ENCODE measurements at regions not wholly inside any gene's neighbourhood (a gene's known extent, or its start where the extent isn't known, plus 50 kb on each side); places are given as distances from the start of the nearest gene placed in this dataset.
A peak's percentile ranks its signal among the peaks of the same experiment; 100 is the strongest.

GRCh38 chr12:84704856-84705255 is 207.7 kb downstream of the SLC6A15 start:
- Histone ChIP-seq H3K36me3 (replicated peaks) (no peaks in the 10 kb centered on the region), H3K27ac (no peak overlapping the region), H3K4me3 (ENCODE audit: low read depth, low read length) (no peak overlapping the region), H3K27me3 (replicated peaks) (no peaks in the 10 kb centered on the region)
- TF ChIP-seq, protein P1, sequence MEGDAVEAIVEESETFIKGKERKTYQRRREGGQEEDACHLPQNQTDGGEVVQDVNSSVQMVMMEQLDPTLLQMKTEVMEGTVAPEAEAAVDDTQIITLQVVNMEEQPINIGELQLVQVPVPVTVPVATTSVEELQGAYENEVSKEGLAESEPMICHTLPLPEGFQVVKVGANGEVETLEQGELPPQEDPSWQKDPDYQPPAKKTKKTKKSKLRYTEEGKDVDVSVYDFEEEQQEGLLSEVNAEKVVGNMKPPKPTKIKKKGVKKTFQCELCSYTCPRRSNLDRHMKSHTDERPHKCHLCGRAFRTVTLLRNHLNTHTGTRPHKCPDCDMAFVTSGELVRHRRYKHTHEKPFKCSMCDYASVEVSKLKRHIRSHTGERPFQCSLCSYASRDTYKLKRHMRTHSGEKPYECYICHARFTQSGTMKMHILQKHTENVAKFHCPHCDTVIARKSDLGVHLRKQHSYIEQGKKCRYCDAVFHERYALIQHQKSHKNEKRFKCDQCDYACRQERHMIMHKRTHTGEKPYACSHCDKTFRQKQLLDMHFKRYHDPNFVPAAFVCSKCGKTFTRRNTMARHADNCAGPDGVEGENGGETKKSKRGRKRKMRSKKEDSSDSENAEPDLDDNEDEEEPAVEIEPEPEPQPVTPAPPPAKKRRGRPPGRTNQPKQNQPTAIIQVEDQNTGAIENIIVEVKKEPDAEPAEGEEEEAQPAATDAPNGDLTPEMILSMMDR (IDR thresholded peaks at IDR 0.05; ENCODE audit: low read depth, low read length, missing control alignments), result no peak
- DNase-seq, result no peak
- in situ Hi-C loops (cut with HindIII; ENCODE audit: low pct_ligation_motif_present, low sequenced_read_pairs), result no loop called here

DNA sequence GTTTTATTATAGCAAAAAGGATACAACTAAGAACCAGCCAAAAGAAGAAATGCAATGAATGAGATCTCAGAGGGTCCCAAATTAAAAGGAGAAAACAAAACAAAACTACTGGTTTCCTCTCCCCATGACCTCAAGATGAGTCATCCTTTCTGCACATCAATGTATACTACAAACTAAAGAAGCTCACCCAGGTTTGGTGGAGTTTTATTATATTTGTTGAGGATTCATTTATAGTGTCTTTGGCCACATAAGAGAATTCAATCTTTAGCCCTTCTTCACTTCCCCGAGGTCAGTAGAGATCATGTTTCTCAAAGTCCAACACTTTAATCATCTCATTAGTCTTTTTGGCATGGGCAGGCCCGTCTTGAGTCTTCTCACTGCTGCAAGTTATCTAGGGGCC is 210.6 kb downstream of the SLC6A15 start:
- no peaks in the 10 kb centered on the region for H3K27me3 ChIP-seq (replicated peaks)
- TF ChIP-seq, protein P1 (IDR thresholded peaks at IDR 0.05; ENCODE audit: low read depth, low read length, missing control alignments), result no peak
- H3K27ac ChIP-seq, result no peak overlapping the region
- H3K4me3 ChIP-seq (ENCODE audit: low read depth, low read length), result no peak overlapping the region
- DNase-seq, result peak; percentile 7
- in situ Hi-C loops (cut with HindIII; ENCODE audit: low pct_ligation_motif_present, low sequenced_read_pairs), result no loop called here
- no peaks in the 10 kb centered on the region for H3K36me3 ChIP-seq (replicated peaks)

DNA sequence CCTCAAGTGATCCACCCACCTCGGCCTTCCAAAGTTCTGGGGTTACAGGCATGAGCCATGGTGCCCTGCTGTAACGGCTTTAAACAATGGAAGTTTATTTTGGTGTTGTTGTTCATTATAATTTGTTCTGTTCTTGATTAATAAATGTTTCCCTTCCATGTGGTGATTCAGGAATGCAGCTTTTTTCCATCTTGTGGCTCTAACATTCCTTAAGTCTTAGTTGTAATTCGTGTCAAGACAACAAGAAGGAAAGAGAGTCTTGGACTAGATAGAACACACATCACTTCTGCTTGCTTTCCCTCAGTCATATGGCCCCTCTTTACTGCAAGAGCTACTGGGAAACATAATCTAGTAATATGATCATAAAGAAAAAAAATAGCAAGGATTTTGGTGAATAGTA is 211.6 kb downstream of the SLC6A15 start:
- DNase-seq, result no peak
- Histone ChIP-seq H3K27ac (no peak overlapping the region), H3K36me3 (replicated peaks) (no peaks in the 10 kb centered on the region), H3K27me3 (replicated peaks) (no peaks in the 10 kb centered on the region), H3K4me3 (ENCODE audit: low read depth, low read length) (no peak overlapping the region)
- in situ Hi-C loops (cut with HindIII; ENCODE audit: low pct_ligation_motif_present, low sequenced_read_pairs), result no loop called here
- TF ChIP-seq, protein P1 (IDR thresholded peaks at IDR 0.05; ENCODE audit: low read depth, low read length, missing control alignments), result no peak

GRCh38 chr12:84698576-84699333 is 213.8 kb downstream of the SLC6A15 start:
- in situ Hi-C loops (cut with HindIII; ENCODE audit: low pct_ligation_motif_present, low sequenced_read_pairs), result no loop called here
- Histone ChIP-seq H3K4me3 (ENCODE audit: low read depth, low read length) (no peak overlapping the region), H3K36me3 (replicated peaks) (no peaks in the 10 kb centered on the region), H3K27ac (no peak overlapping the region), H3K27me3 (replicated peaks) (no peaks in the 10 kb centered on the region)
- TF ChIP-seq, protein P1 (IDR thresholded peaks at IDR 0.05; ENCODE audit: low read depth, low read length, missing control alignments), result no peak
- DNase-seq, result no peak

- in situ Hi-C loops (cut with HindIII; ENCODE audit: low pct_ligation_motif_present, low sequenced_read_pairs), result no loop called here
- no peak overlapping the region for H3K4me3 ChIP-seq (ENCODE audit: low read depth, low read length)
- TF ChIP-seq, protein P1 (IDR thresholded peaks at IDR 0.05; ENCODE audit: low read depth, low read length, missing control alignments), result no peak
- peak; percentile 4 for DNase-seq
- H3K36me3 ChIP-seq (replicated peaks), result no peaks in the 10 kb centered on the region
- H3K27me3 ChIP-seq (replicated peaks), result no peaks in the 10 kb centered on the region
- no peak overlapping the region for H3K27ac ChIP-seq
Observed at GRCh38 chr12:84696908-84697540, 215.6 kb downstream of the SLC6A15 start.
